ENCODE measurements at regions not wholly inside any gene's neighbourhood (a gene's known extent, or its start where the extent isn't known, plus 50 kb on each side); places are given as distances from the start of the nearest gene placed in this dataset.

DNA sequence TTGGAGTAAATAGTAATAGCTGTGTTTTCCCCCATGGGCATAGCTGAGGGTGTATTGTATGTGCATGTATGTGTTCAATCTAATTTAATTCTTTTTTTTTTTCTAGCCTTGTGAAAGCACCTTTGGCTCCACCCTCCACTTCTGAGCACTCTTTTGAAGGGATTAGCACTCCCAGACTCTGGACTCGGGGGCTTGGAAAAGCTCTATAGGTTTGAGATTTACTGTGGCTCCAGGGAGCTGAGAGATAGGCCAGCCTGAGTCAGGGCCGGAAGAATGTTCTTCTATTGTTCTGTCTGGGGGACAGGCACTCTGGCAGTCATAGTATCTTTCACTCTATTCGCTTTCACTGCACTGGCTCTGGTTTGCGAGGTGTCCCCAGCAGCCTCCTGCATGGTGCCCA is 540.0 kb upstream of the TBX3 start:
- TF ChIP-seq, protein P1, sequence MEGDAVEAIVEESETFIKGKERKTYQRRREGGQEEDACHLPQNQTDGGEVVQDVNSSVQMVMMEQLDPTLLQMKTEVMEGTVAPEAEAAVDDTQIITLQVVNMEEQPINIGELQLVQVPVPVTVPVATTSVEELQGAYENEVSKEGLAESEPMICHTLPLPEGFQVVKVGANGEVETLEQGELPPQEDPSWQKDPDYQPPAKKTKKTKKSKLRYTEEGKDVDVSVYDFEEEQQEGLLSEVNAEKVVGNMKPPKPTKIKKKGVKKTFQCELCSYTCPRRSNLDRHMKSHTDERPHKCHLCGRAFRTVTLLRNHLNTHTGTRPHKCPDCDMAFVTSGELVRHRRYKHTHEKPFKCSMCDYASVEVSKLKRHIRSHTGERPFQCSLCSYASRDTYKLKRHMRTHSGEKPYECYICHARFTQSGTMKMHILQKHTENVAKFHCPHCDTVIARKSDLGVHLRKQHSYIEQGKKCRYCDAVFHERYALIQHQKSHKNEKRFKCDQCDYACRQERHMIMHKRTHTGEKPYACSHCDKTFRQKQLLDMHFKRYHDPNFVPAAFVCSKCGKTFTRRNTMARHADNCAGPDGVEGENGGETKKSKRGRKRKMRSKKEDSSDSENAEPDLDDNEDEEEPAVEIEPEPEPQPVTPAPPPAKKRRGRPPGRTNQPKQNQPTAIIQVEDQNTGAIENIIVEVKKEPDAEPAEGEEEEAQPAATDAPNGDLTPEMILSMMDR (conservative IDR thresholded peaks at IDR 0.05; ENCODE audit: low read depth, low read length) = no peak
- no peak for TF ChIP-seq EZH2phosphoT487 (IDR thresholded peaks at IDR 0.05; ENCODE audit: borderline replicate concordance, low read length)
- no peak for TF ChIP-seq EZH2 (IDR thresholded peaks at IDR 0.05; ENCODE audit: low read length, unreplicated experiment)
